ENCODE measurements at regions not wholly inside any gene's neighbourhood (a gene's known extent, or its start where the extent isn't known, plus 50 kb on each side); places are given as distances from the start of the nearest gene placed in this dataset.

- Histone ChIP-seq H3K36me3 (ENCODE audit: control insufficient read depth, insufficient read depth, low read length) (no peaks in the 10 kb centered on the region), H3K4me1 (ENCODE audit: control insufficient read depth, insufficient read depth, low read length) (peaks cover 3% of the 10 kb centered on the region), H3K27me3 (ENCODE audit: control insufficient read depth, insufficient read depth, low read length) (no peaks in the 10 kb centered on the region), H3K4me3 (ENCODE audit: low read length) (no peak overlapping the region), H3K27ac (ENCODE audit: low read length) (no peak overlapping the region), H3K9me3 (replicated peaks; ENCODE audit: control insufficient read depth, low read depth, low read length) (no peaks in the 10 kb centered on the region)
- 43% methylated on average over 1 of the region's 3 CpGs for whole genome bisulfite sequencing (ENCODE audit: insufficient coverage)
- DNase-seq: no peak
These were observed 75.0 kb upstream of the HECTD2 start for GRCh38 chr10:91335147-91335546.

GRCh38 chr10:91339729-91340128, 70.4 kb upstream of the HECTD2 start:
- no peaks in the 10 kb centered on the region for H3K27me3 ChIP-seq (ENCODE audit: control insufficient read depth, insufficient read depth, low read length)
- peak; percentile 34 for DNase-seq
- no peaks in the 10 kb centered on the region for H3K36me3 ChIP-seq (ENCODE audit: control insufficient read depth, insufficient read depth, low read length)
- H3K9me3 ChIP-seq (replicated peaks; ENCODE audit: control insufficient read depth, low read depth, low read length): no peaks in the 10 kb centered on the region
- H3K4me3 ChIP-seq (ENCODE audit: low read length): no peak overlapping the region
- WGBS (ENCODE audit: insufficient coverage): no CpG with 5 or more reads among the region's 1 CpG
- H3K4me1 ChIP-seq (ENCODE audit: control insufficient read depth, insufficient read depth, low read length): peaks cover 17% of the 10 kb centered on the region
- H3K27ac ChIP-seq (ENCODE audit: low read length): no peak overlapping the region

- Histone ChIP-seq H3K27me3 (ENCODE audit: control insufficient read depth, insufficient read depth, low read length) (no peaks in the 10 kb centered on the region), H3K27ac (ENCODE audit: low read length) (peak overlapping the region; percentile 76), H3K36me3 (ENCODE audit: control insufficient read depth, insufficient read depth, low read length) (no peaks in the 10 kb centered on the region), H3K4me3 (ENCODE audit: low read length) (no peak overlapping the region), H3K4me1 (ENCODE audit: control insufficient read depth, insufficient read depth, low read length) (peaks cover 17% of the 10 kb centered on the region), H3K9me3 (replicated peaks; ENCODE audit: control insufficient read depth, low read depth, low read length) (no peaks in the 10 kb centered on the region)
- peak; percentile 87 for DNase-seq
- 45% methylated on average over 4 of the region's 8 CpGs for WGBS (ENCODE audit: insufficient coverage)
These were observed 69.4 kb upstream of the HECTD2 start for GRCh38 chr10:91340613-91341362.

GRCh38 chr10:91341686-91342085, 68.5 kb upstream of the HECTD2 start:
- Histone ChIP-seq H3K4me3 (ENCODE audit: low read length) (no peak overlapping the region), H3K9me3 (replicated peaks; ENCODE audit: control insufficient read depth, low read depth, low read length) (no peaks in the 10 kb centered on the region), H3K27ac (ENCODE audit: low read length) (no peak overlapping the region), H3K27me3 (ENCODE audit: control insufficient read depth, insufficient read depth, low read length) (no peaks in the 10 kb centered on the region), H3K36me3 (ENCODE audit: control insufficient read depth, insufficient read depth, low read length) (no peaks in the 10 kb centered on the region), H3K4me1 (ENCODE audit: control insufficient read depth, insufficient read depth, low read length) (peaks cover 17% of the 10 kb centered on the region)
- no peak for DNase-seq

GRCh38 chr10:91343010-91343409, 67.1 kb upstream of the HECTD2 start:
- Histone ChIP-seq H3K27ac (ENCODE audit: low read length) (no peak overlapping the region), H3K4me1 (ENCODE audit: control insufficient read depth, insufficient read depth, low read length) (peaks cover 17% of the 10 kb centered on the region), H3K9me3 (replicated peaks; ENCODE audit: control insufficient read depth, low read depth, low read length) (no peaks in the 10 kb centered on the region), H3K27me3 (ENCODE audit: control insufficient read depth, insufficient read depth, low read length) (no peaks in the 10 kb centered on the region), H3K4me3 (ENCODE audit: low read length) (no peak overlapping the region), H3K36me3 (ENCODE audit: control insufficient read depth, insufficient read depth, low read length) (no peaks in the 10 kb centered on the region)
- no CpG with 5 or more reads among the region's 1 CpG for WGBS (ENCODE audit: insufficient coverage)
- DNase-seq: no peak

GRCh38 chr10:91344117-91344856, 65.9 kb upstream of the HECTD2 start:
- WGBS (ENCODE audit: insufficient coverage): 90% methylated on average over 7 of the region's 11 CpGs
- H3K36me3 ChIP-seq (ENCODE audit: control insufficient read depth, insufficient read depth, low read length): no peaks in the 10 kb centered on the region
- no peak overlapping the region for H3K4me3 ChIP-seq (ENCODE audit: low read length)
- H3K9me3 ChIP-seq (replicated peaks; ENCODE audit: control insufficient read depth, low read depth, low read length): no peaks in the 10 kb centered on the region
- DNase-seq: no peak
- H3K27ac ChIP-seq (ENCODE audit: low read length): no peak overlapping the region
- H3K27me3 ChIP-seq (ENCODE audit: control insufficient read depth, insufficient read depth, low read length): no peaks in the 10 kb centered on the region
- peaks cover 19% of the 10 kb centered on the region for H3K4me1 ChIP-seq (ENCODE audit: control insufficient read depth, insufficient read depth, low read length)

- Histone ChIP-seq H3K27ac (ENCODE audit: low read length) (no peak overlapping the region), H3K27me3 (ENCODE audit: control insufficient read depth, insufficient read depth, low read length) (no peaks in the 10 kb centered on the region), H3K36me3 (ENCODE audit: control insufficient read depth, insufficient read depth, low read length) (no peaks in the 10 kb centered on the region), H3K4me3 (ENCODE audit: low read length) (no peak overlapping the region), H3K9me3 (replicated peaks; ENCODE audit: control insufficient read depth, low read depth, low read length) (no peaks in the 10 kb centered on the region), H3K4me1 (ENCODE audit: control insufficient read depth, insufficient read depth, low read length) (peaks cover 18% of the 10 kb centered on the region)
- no CpG with 5 or more reads among the region's 2 CpGs for WGBS (ENCODE audit: insufficient coverage)
- DNase-seq: no peak
These were observed 64.4 kb upstream of the HECTD2 start for GRCh38 chr10:91345716-91346115.

- Histone ChIP-seq H3K36me3 (ENCODE audit: control insufficient read depth, insufficient read depth, low read length) (no peaks in the 10 kb centered on the region), H3K9me3 (replicated peaks; ENCODE audit: control insufficient read depth, low read depth, low read length) (no peaks in the 10 kb centered on the region), H3K27me3 (ENCODE audit: control insufficient read depth, insufficient read depth, low read length) (no peaks in the 10 kb centered on the region), H3K4me1 (ENCODE audit: control insufficient read depth, insufficient read depth, low read length) (peaks cover 10% of the 10 kb centered on the region), H3K4me3 (ENCODE audit: low read length) (no peak overlapping the region), H3K27ac (ENCODE audit: low read length) (no peak overlapping the region)
- no peak for DNase-seq
- no CpG with 5 or more reads among the region's 1 CpG for WGBS (ENCODE audit: insufficient coverage)
These were observed 62.6 kb upstream of the HECTD2 start for GRCh38 chr10:91347529-91347928.

- no peak overlapping the region for H3K4me3 ChIP-seq (ENCODE audit: low read length)
- no peak overlapping the region for H3K27ac ChIP-seq (ENCODE audit: low read length)
- H3K4me1 ChIP-seq (ENCODE audit: control insufficient read depth, insufficient read depth, low read length): peaks cover 10% of the 10 kb centered on the region
- DNase-seq: peak; percentile 40
- no peaks in the 10 kb centered on the region for H3K9me3 ChIP-seq (replicated peaks; ENCODE audit: control insufficient read depth, low read depth, low read length)
- H3K36me3 ChIP-seq (ENCODE audit: control insufficient read depth, insufficient read depth, low read length): no peaks in the 10 kb centered on the region
- no peaks in the 10 kb centered on the region for H3K27me3 ChIP-seq (ENCODE audit: control insufficient read depth, insufficient read depth, low read length)
These were observed 60.8 kb upstream of the HECTD2 start for GRCh38 chr10:91349381-91349780.

GRCh38 chr10:91350651-91351081, 59.5 kb upstream of the HECTD2 start:
- WGBS (ENCODE audit: insufficient coverage): no CpG with 5 or more reads among the region's 2 CpGs
- Histone ChIP-seq H3K27ac (ENCODE audit: low read length) (no peak overlapping the region), H3K27me3 (ENCODE audit: control insufficient read depth, insufficient read depth, low read length) (no peaks in the 10 kb centered on the region), H3K4me3 (ENCODE audit: low read length) (no peak overlapping the region), H3K36me3 (ENCODE audit: control insufficient read depth, insufficient read depth, low read length) (no peaks in the 10 kb centered on the region), H3K4me1 (ENCODE audit: control insufficient read depth, insufficient read depth, low read length) (peaks cover 10% of the 10 kb centered on the region), H3K9me3 (replicated peaks; ENCODE audit: control insufficient read depth, low read depth, low read length) (no peaks in the 10 kb centered on the region)
- peak; percentile 24 for DNase-seq
